ENCODE measurements at regions not wholly inside any gene's neighbourhood (a gene's known extent, or its start where the extent isn't known, plus 50 kb on each side); places are given as distances from the start of the nearest gene placed in this dataset.

DNA sequence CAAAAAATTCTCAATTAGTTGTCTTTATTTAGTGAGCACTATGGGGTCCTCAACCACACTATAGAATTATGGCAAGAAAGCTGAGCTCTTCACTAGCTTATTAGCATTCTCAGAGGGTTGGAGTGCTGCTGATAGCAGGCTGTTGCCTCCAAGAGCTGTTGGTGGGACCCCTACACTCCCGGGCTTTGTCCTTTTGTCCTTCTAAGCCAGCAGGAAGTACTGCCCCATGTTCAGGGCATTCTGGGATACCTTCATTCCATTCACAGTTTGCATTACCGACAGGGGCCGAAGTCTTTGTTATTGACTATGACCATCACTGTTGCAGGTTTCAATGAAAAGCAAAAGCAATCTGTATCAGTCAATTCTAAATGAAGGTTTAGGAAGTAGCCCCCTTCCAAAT, 89.5 kb upstream of the OTX2 start:
- no peak for TF ChIP-seq POLR2A (IDR thresholded peaks at IDR 0.05)
- no peak for TF ChIP-seq POLR2AphosphoS5 (IDR thresholded peaks at IDR 0.05)
